Activated CD4-positive, alpha-beta memory T cell treated with anti-CD3 and anti-CD28 coated beads, Interleukin-2, amount 10 ng/mL, durations not matched to agents 7 days and 5 days (primary cell): ENCODE measurements at regions not wholly inside any gene's neighbourhood (a gene's known extent, or its start where the extent isn't known, plus 50 kb on each side); places are given as distances from the start of the nearest gene placed in this dataset.
"Not testable (repeated sequence)": the region's sequence is repeated elsewhere in the genome, so short reads cannot be mapped to it uniquely, and the experiment has no call there.

ENCODE experiments used
- CTCF ChIA-PET: fragments of 350-600 bp; sonication (Branson Sonifier 250); formaldehyde crosslinking; loops from one replicate; lab custom pipeline; 2021; ENCODE audit warnings: antibody characterized with exemption, inconsistent platforms; lab: Charles Lee
- POLR2A ChIA-PET: fragments of 350-600 bp; sonication (Branson Sonifier 250); formaldehyde crosslinking; loops from one replicate; lab custom pipeline; 2021; ENCODE audit warnings: antibody characterized with exemption; lab: Charles Lee
- DNase-seq: peaks from one replicate; pipeline ENCODE4 v3.0.0-alpha.2; 2020
- H3K27ac Mint-ChIP-seq: one replicate; pipeline ENCODE4 v1.8.0; 2021; ENCODE audit warnings: mild to moderate bottlenecking, mixed read lengths
- H3K27me3 Mint-ChIP-seq: one replicate; pipeline ENCODE4 v1.8.0; 2021; ENCODE audit warnings: mixed read lengths
- H3K36me3 Mint-ChIP-seq: one replicate; pipeline ENCODE4 v1.8.0; 2021; ENCODE audit warnings: low read depth, mixed read lengths
- H3K4me1 Mint-ChIP-seq: one replicate; pipeline ENCODE4 v1.8.0; 2021; ENCODE audit warnings: mixed read lengths
- H3K4me3 Mint-ChIP-seq: one replicate; pipeline ENCODE4 v1.8.0; 2021; ENCODE audit warnings: mild to moderate bottlenecking, mixed read lengths
- H3K9me3 Mint-ChIP-seq: one replicate; pipeline ENCODE4 v1.8.0; 2021; ENCODE audit warnings: mixed read lengths

DNA sequence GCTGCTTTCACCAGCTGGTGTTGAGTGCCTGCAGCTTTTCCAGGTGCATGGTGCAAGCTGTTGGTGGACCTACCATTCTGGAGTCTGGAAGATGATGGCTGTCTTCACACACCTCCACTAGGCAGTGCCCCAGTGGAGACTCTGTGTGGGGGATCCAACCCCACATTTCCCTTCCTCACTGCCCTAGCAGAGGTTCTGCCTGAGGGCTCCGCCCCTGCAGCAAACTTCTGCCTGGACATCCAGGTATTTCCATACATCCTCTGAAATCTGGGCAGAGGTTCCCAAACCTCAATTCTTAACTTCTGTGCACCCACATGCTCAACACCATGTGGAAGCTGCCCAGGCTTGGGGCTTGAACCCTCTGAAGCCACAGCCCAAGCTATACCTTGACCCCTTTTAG, 172.4 kb downstream of the PHF2 start:
- peaks cover 48% of the 10 kb centered on the region for H3K9me3 Mint-ChIP-seq
- DNase-seq, H3K4me1 Mint-ChIP-seq, H3K36me3 Mint-ChIP-seq, H3K4me3 Mint-ChIP-seq, CTCF ChIA-PET, H3K27ac Mint-ChIP-seq, POLR2A ChIA-PET: not testable (repeated sequence)
- H3K27me3 Mint-ChIP-seq, result peaks cover 12% of the 10 kb centered on the region

DNA sequence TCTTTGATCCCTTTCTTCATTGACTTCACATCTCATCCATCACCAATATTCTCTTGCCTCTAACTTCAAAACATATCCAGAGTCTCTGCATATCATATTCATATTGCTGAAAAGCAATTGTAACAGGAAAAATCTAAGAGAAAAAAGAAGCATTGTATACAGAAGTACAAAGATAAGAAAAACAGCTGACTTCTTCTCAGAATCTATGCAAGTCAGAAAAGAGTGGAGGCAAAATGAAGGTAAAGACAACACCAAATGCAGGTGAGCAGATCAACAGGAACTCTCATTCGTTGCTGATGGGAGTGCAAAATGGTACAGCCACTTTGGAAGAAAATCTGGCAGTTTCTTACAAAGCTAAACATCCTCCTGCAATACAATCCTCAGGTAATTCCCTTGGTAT, 155.6 kb downstream of the PHF2 start:
- Mint-ChIP-seq H3K9me3 (peaks cover 21% of the 10 kb centered on the region), H3K36me3 (no peaks in the 10 kb centered on the region), H3K27ac (no peak overlapping the region), H3K27me3 (peaks cover 9% of the 10 kb centered on the region), H3K4me3 (no peak overlapping the region), H3K4me1 (no peaks in the 10 kb centered on the region)
- no peak for DNase-seq
- CTCF ChIA-PET, result no interaction called here
- POLR2A ChIA-PET, result no interaction called here

DNA sequence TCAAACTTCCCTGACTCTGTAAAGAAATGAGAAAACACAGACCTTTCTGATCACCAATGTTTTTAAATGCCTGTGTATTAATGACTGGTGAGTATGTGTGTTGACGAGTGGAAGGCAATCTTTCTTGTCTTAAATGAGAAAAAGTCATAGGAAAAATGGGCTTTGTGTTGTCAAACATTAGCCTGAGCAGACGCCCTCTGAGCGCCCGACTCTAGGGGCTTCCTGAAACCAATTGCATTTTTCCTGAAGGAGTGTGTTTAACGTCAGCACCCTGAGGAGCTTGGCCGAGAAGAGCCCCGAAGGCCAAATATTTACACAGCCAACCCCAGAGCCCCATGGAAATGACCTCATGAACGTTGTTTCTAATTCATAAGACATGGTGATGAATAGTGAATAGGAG, 154.3 kb downstream of the PHF2 start:
- ChIA-PET POLR2A (no interaction called here), CTCF (no interaction called here)
- Mint-ChIP-seq H3K4me1 (no peaks in the 10 kb centered on the region), H3K9me3 (peaks cover 21% of the 10 kb centered on the region), H3K36me3 (no peaks in the 10 kb centered on the region), H3K27me3 (peaks cover 9% of the 10 kb centered on the region), H3K4me3 (no peak overlapping the region), H3K27ac (no peak overlapping the region)
- no peak for DNase-seq

DNA sequence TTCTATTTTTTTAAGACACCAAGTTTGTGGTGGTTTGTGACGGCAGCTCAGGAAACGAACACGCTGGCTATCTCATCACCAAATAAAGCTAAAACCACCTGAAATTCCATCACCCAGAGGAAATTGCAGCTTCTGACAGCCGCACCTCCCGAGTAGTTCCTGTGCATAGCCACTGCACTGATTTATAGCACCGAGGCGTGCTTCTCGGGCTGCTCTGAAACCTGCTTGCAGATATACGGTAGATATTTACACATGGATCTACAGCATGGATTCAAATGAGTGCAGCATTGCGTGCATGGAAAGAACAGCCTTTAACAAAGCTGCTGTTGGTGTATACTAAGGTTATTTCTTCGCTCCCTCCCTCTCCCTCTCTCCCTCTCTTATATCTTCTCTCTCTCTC, 153.8 kb downstream of the PHF2 start:
- Mint-ChIP-seq H3K4me3 (no peak overlapping the region), H3K27me3 (peaks cover 6% of the 10 kb centered on the region), H3K27ac (no peak overlapping the region), H3K4me1 (no peaks in the 10 kb centered on the region), H3K9me3 (peaks cover 18% of the 10 kb centered on the region), H3K36me3 (no peaks in the 10 kb centered on the region)
- DNase-seq, result no peak
- ChIA-PET POLR2A (no interaction called here), CTCF (no interaction called here)
